B cell (primary cell): ENCODE measurements at regions not wholly inside any gene's neighbourhood (a gene's known extent, or its start where the extent isn't known, plus 50 kb on each side); places are given as distances from the start of the nearest gene placed in this dataset.

Experiments used
- CTCF ChIP-seq: fragments of 200-600 bp; IDR thresholded peaks from one replicate; pipeline ENCODE4 v1.8.0; 2022; ENCODE audit warnings: antibody characterized with exemption, mild to moderate bottlenecking
- EZH2 ChIP-seq: IDR thresholded peaks from 2 replicates; pipeline ENCODE4 v1.6.1; 2012; ENCODE audit warnings: borderline replicate concordance, low read depth, mild to moderate bottlenecking, moderate library complexity, low read length; ENCODE audit not compliant: insufficient read depth, poor library complexity, severe bottlenecking

- TF ChIP-seq CTCF (no peak), EZH2 (no peak)
Measured at GRCh38 chr1:164477343-164477742, 81.6 kb upstream of the PBX1 start.
